Stimulated activated naive CD8-positive, alpha-beta T cell treated with anti-CD3 and anti-CD28 coated beads, Interleukin-15, Interleukin-2, amounts not matched to agents 100 U/mL and 50 U/mL, for 24 hours (primary cell): ENCODE measurements at regions not wholly inside any gene's neighbourhood (a gene's known extent, or its start where the extent isn't known, plus 50 kb on each side); places are given as distances from the start of the nearest gene placed in this dataset.
"Not testable (repeated sequence)": the region's sequence is repeated elsewhere in the genome, so short reads cannot be mapped to it uniquely, and the experiment has no call there.

Experiments used
- ATAC-seq: fragments of 150-1000 bp; cut with Tn5 transposase; one replicate; pipeline ENCODE4 v1.10.0; 2021
- DNase-seq: peaks from one replicate; pipeline ENCODE4 v3.0.0; 2021

DNA sequence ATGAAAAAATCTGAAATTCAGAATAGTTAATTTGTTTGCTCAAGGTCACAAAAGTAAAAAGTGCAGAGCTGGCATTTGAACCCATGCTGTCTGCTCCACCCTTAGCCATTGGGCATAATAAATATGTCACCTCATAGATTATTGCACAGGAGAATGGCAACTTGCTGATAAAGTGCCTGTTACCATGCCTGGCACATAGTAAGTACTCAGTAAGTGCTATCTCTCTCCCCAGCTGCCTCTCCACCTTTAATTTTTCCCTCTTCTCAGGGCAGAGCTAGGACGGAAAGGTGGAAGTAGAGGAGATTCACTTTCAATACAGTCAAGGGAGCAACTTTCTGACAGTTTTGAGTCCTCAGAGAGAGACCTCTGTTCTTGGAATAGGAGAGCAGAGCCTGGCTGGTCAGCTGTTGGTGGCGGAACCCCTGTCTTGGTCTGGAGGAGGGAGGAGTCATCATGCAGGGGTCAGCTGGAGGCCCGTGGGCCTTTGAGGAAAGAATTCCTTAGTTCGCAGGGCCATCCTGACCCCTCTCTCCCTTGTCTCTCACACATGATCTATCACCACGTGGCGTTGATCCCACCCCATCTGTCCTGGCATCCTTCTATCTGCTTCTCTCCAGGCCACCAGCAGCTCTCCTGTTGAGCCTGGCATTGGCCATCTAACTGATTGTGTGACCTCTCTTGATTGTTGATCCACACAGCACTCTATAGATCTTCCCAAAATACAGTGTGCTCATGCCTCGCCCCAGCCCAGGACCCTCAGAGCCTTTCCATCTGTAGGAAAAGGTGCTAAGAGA lies 149.3 kb downstream of the RPLP1 start:
- DNase-seq = no peak

DNA sequence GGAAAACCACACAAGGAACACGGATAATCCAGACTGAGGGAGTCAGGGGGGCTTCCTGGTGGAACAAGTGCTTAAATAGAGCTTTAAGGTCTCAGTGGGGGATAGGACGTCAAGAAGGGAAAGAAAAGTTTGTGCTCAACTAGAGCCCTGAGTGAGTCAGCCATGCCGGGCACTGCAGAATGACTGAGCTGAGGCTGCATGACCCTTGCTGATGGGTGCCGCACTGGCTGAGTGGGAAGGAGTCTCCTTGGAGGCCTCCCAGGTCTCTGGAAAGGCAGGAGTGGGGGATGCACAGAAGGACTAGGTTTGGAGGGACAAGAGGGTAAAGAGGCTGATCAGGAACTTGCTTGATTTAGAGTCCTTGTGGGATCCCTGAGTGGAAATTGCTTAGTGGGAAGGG lies 150.3 kb downstream of the RPLP1 start:
- ATAC-seq = no peak
- DNase-seq = no peak

More for the DNA sequence above, 149.3 kb downstream of the RPLP1 start:
- no peak for ATAC-seq

DNA sequence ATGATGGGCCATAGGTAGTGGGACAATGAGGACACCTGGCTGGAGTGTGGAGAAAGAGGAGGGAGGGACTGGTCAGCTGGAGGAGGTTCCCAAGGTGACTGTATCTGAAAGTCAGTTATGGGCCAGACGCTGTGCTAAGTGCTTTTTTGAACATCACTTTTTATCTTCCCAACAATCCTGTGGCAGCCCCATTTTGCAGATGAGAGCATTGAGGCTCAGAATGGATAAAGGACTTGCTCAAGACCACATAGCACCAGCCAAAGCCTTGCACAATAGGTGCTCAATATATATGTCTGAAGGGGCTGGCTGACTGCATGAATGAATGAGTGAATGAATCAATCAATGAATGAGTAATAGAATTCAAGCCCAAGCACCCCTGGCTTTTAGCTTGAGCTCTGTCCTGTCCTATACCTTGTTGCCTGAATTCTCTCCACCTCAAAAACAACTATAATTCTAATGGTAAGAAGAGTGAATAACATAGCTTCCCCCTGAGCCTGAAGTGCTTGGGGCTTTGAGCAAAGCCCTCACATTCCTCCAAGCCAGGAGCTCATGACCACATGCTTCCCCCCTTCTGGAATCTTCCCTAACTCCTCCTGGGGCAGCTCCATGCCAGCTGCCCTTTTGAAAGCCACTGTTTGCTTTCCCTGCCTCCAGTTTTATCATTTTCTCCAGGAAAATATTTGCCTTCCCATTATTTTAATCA lies 150.9 kb downstream of the RPLP1 start:
- ATAC-seq = no peak

GRCh38 chr15:69604072-69604411 lies 151.4 kb downstream of the RPLP1 start:
- DNase-seq (no peak), ATAC-seq (no peak)

More for the DNA sequence above, 150.9 kb downstream of the RPLP1 start:
- DNase-seq = no peak

GRCh38 chr15:69606144-69606543 lies 153.5 kb downstream of the RPLP1 start:
- ATAC-seq = no peak
- DNase-seq = no peak

GRCh38 chr15:69606921-69607500 lies 154.4 kb downstream of the RPLP1 start:
- no peak for ATAC-seq
- no peak for DNase-seq

- DNase-seq (no peak), ATAC-seq (no peak)
Measured at GRCh38 chr15:69608661-69609060, 156.0 kb downstream of the RPLP1 start.

DNA sequence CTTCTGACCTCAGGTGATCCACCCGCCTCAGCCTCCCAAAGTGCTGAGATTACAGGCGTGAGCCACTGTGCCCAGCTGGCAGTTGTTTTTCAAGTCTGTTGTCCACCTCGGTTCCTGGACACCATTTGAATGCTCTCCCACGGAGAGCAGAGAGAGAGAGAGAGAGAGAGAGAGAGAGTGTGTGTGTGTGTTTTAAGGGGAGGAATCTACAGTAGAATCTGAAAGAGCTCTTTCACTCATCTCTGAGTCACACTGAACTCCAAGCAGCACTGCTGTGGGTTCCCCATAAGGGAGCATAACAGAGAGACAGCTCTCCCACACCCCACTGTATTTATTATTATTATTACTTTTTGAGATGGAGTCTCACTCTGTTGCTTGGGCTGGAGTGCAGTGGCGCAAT lies 156.6 kb downstream of the RPLP1 start:
- peak; percentile 84 for ATAC-seq
- DNase-seq = no peak

- ATAC-seq = no peak
- no peak for DNase-seq
Measured at GRCh38 chr15:69609776-69610175, 157.2 kb downstream of the RPLP1 start.

DNA sequence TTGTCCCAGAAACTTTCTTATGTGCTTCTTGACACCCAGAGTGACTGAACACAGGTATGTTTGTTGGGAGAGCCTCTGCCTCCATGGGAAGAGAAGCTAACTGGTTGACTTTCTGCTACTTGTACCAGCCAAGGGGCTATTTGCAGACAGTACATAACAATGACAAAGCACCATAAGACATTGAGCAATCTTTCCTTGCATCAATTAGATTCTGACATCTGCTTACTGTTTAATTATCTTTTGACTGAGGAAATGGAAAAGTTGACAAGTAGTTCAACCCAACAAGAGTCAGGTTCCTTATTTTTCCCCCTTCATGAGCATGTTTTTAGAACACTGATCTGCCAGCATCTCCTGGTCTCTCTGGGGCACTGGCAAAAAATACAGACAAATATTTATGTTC lies 157.7 kb downstream of the RPLP1 start:
- ATAC-seq (no peak), DNase-seq (no peak)

DNA sequence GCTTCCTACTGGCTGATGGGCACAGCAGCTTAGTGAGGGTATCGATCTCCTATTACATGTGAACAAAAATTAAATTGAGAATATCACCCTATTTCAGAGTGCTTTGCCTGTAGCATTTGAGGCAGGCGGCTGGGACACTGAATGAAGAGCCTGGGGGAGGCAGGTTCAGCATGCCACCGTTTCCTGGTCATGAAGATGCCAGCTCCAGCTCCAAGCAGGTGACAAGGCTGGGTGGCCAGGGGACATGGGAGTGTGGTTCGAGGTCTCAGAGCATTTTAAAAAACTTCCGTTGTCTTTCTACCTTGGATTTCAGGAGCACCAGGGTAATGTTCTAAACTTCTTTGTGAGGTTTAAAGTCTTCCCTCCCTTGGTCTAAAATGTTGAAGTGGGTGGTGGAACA lies 158.2 kb downstream of the RPLP1 start:
- ATAC-seq = no peak

DNA sequence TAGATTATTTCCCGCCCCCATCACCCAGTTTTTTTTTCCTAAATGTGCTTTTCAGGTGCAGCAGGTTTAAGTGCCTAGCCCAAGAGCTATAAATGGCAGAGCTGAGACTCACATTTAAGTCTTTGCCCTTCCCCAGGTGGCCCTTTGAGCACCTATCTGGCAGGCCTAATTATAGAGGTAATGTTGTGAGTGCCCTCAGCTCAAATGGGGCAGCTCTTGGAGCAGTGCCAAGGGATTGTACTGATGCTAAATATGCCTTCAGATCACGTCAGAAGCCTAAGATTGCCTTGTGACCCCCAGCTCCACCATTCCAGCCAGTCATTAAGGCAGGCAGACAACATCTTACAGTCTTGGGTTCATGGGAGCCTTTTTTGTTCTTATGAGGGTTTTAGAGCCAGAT lies 159.5 kb downstream of the RPLP1 start:
- DNase-seq (no peak), ATAC-seq (no peak)

More for the DNA sequence above, 158.2 kb downstream of the RPLP1 start:
- no peak for DNase-seq

DNA sequence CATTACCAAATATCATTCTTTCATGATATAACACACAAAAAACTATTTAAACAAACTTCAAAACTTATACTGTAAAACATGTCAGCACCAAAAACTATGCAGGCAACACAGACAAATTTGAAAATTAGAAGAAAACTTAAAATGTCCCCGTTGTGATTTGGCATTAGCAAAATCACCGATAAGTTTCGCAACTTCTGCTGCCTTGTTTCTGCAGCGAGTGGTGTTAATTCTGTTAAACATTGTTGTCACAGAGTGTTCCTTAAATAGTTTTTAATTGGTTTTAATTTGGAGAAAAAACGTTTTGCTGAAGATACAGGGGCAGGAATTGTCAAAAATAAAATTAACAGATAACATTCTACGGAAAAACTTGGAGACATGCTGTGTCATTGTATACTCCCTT lies 160.6 kb downstream of the RPLP1 start:
- no peak for DNase-seq
- no peak for ATAC-seq

DNA sequence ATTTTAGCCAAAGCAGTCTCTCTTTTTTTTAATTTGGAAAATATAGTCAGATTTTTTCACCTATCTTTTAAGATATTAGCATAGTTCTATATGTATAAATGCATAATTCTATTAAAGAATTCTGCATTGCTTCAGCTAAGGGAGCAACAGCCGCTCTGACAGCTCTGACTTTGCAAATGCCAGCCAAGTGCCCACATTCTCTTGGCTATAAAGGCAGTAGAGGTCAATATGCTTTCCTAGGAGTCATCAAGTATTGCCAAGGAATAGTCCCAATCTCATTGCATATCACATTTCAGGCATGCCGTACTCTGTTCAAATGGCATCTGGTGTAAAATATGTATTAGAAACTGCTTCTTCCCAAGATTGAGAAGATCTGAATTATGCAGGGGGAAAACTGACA lies 161.4 kb downstream of the RPLP1 start:
- no peak for DNase-seq
- ATAC-seq = no peak

DNA sequence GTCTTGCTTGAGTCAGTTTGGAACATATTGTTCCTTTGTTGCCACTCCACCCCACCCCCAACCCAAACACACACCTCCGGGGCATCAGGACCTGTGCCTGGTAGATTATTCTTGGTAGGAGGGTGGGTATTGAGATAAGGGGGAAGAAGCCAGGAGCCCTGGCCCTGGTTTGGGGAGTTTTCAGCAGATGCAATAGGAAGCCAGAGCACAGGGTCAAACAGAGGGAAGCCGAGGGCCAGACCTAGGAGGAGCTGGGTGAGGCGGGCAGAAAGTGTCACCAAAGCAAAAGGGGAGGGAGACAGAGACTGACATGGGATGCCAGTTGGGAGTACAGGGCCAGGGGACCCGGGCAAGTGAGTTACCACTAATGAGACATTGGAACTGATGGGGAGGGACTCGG lies 163.1 kb downstream of the RPLP1 start:
- ATAC-seq = no peak
- no peak for DNase-seq

DNA sequence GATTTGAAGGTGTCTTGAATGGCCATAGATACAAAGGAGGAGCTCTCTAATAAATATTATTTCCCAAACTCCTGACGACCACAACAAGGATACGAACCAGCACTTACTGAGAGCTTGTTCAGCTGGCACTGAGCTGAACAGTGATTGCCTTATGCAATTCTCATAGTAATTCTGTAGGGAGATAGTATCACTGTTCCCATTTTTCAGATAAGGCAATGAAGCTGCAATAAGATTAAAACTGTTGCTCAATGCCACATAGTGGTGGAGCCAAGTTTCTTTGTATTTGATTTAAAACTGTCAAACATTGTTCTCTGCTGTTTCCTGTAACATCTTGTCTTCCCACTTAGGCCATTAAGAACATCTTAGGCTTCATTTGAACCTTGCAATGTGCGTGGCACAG lies 163.9 kb downstream of the RPLP1 start:
- no peak for DNase-seq

DNA sequence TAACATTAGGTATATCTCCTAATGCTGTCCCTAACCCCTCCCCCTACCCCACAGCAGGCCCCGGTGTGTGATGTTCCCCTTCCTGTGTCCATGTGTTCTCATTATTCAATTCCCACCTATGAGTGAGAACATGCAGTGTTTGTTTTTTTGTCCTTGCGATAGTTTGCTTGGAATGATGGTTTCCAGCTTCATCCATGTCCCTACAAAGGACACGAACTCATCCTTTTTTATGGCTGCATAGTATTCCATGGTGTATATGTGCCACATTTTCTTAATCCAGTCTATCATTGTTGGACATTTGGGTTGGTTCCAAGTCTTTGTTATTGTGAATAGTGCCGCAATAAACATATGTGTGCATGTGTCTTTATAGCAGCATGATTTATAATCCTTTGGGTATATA lies 164.5 kb downstream of the RPLP1 start:
- DNase-seq, ATAC-seq: not testable (repeated sequence)

More for the DNA sequence above, 163.9 kb downstream of the RPLP1 start:
- ATAC-seq = no peak

GRCh38 chr15:69623392-69624154 lies 171.0 kb downstream of the RPLP1 start:
- ATAC-seq (peak; percentile 61), DNase-seq (no peak)

GRCh38 chr15:69624155-69624520 lies 171.5 kb downstream of the RPLP1 start:
- no peak for DNase-seq
- ATAC-seq = peak; percentile 78

DNA sequence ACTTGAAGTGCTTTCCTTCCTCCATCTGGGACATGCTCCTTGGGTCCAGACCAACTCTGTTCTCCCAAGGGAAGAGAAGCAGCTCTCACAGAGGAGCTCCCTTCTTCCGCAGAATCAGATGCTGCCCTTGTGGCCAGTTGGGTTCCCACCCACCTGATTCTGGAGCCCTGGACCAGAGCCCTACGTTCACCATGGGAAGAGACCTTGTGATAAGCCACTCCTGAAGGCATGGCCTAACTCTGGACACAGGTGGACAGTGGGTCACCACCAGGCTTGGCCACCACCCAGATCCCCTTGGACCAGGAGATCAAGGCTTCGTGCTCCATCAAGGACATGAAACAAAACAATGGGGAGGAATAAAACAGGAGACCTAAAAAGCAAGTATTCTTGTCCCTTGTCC lies 172.2 kb downstream of the RPLP1 start:
- no peak for ATAC-seq
- DNase-seq = no peak

- DNase-seq = no peak
- no peak for ATAC-seq
Measured at GRCh38 chr15:69625328-69625727, 172.7 kb downstream of the RPLP1 start.
